IMR-90 (cell line): ENCODE measurements at regions not wholly inside any gene's neighbourhood (a gene's known extent, or its start where the extent isn't known, plus 50 kb on each side); places are given as distances from the start of the nearest gene placed in this dataset.

Experiments
- ATAC-seq: fragments of 200-7000 bp; cut with Tn5 transposase; 2 replicates; pipeline ENCODE4 v1.9.1; 2020; ENCODE audit warnings: low read depth, mild to moderate bottlenecking, moderate library complexity
- BruUV-seq: library from RNA; stranded (reverse); fragments of 400-500 nt; replicated peaks from 2 replicates; lab custom pipeline; 2021; lab: Mats Ljungman, UMichigan
- CTCF ChIA-PET: fragments of 300-600 bp; formaldehyde crosslinking; extraction: SDS; loops from one replicate; lab custom pipeline; 2021; ENCODE audit warnings: antibody characterized with exemption; lab: Yijun Ruan, JAX
- POLR2A ChIA-PET: fragments of 300-600 bp; sonication (Branson Sonifier 250); formaldehyde crosslinking; loops from one replicate; lab custom pipeline; 2022; ENCODE audit warnings: antibody characterized with exemption; ENCODE audit not compliant: unreplicated experiment; lab: Charles Lee
- DNase-seq: peaks from one replicate; pipeline ENCODE4 v3.0.0; 2013
- H2AFZ ChIP-seq: replicated peaks from 2 replicates; pipeline ENCODE3; 2013; ENCODE audit warnings: low read length, mild to moderate bottlenecking; ENCODE audit not compliant: poor library complexity
- H2AK5ac ChIP-seq: 2 replicates; pipeline ENCODE4 v1.6.1; 2013; ENCODE audit warnings: low read depth, low read length, inconsistent platforms
- H2AK9ac ChIP-seq: replicated peaks from 2 replicates; pipeline ENCODE3; 2013; ENCODE audit warnings: mild to moderate bottlenecking, low read depth, low read length, moderate library complexity; ENCODE audit not compliant: poor library complexity
- H2BK120ac ChIP-seq: 2 replicates; pipeline ENCODE4 v1.6.1; 2013; ENCODE audit warnings: low read depth, low read length, inconsistent platforms
- H2BK15ac ChIP-seq: 3 replicates; pipeline ENCODE4 v1.6.1; 2013; ENCODE audit warnings: low read depth, low read length, inconsistent platforms
- H2BK20ac ChIP-seq: 2 replicates; pipeline ENCODE4 v1.6.1; 2013; ENCODE audit warnings: low read depth, mild to moderate bottlenecking, inconsistent platforms, low read length, moderate library complexity
- H2BK5ac ChIP-seq: 2 replicates; pipeline ENCODE4 v1.6.1; 2013; ENCODE audit warnings: mild to moderate bottlenecking, low read depth, low read length, inconsistent platforms; ENCODE audit not compliant: poor library complexity, severe bottlenecking
- H3K14ac ChIP-seq: replicated peaks from 2 replicates; pipeline ENCODE4 v1.6.1; 2013; ENCODE audit warnings: low read depth, low read length, inconsistent platforms
- H3K18ac ChIP-seq: 2 replicates; pipeline ENCODE4 v1.6.1; 2013; ENCODE audit warnings: low read depth, low read length, control low read depth
- H3K23ac ChIP-seq: 2 replicates; pipeline ENCODE4 v1.6.1; 2013; ENCODE audit warnings: low read depth, low read length, inconsistent platforms
- H3K27ac ChIP-seq: 2 replicates; pipeline ENCODE4 v1.5.1; 2013; ENCODE audit warnings: mild to moderate bottlenecking, control low read depth, low read length; ENCODE audit not compliant: insufficient read depth
- H3K27me3 ChIP-seq: 2 replicates; pipeline ENCODE4 v1.6.1; 2013; ENCODE audit warnings: low read length; ENCODE audit not compliant: control insufficient read depth, insufficient read depth
- H3K36me3 ChIP-seq: 2 replicates; pipeline ENCODE4 v1.6.1; 2013; ENCODE audit warnings: low read length, mixed read lengths; ENCODE audit not compliant: control insufficient read depth, insufficient read depth
- H3K4ac ChIP-seq: 2 replicates; pipeline ENCODE4 v1.6.1; 2013; ENCODE audit warnings: low read depth, low read length, inconsistent platforms
- H3K4me1 ChIP-seq: 2 replicates; pipeline ENCODE4 v1.6.1; 2013; ENCODE audit warnings: low read length, mixed read lengths; ENCODE audit not compliant: control insufficient read depth, insufficient read depth
- H3K4me2 ChIP-seq: 2 replicates; pipeline ENCODE4 v1.6.1; 2013; ENCODE audit warnings: low read depth, mild to moderate bottlenecking, control low read depth, low read length, moderate library complexity
- H3K4me3 ChIP-seq: 2 replicates; pipeline ENCODE4 v1.5.1; 2013; ENCODE audit warnings: low read depth, mild to moderate bottlenecking, control low read depth, low read length, moderate library complexity; ENCODE audit not compliant: insufficient read depth
- H3K56ac ChIP-seq: 2 replicates; pipeline ENCODE4 v1.6.1; 2013; ENCODE audit warnings: low read length, inconsistent platforms; ENCODE audit not compliant: insufficient read depth; ENCODE audit errors: extremely low read depth
- H3K79me1 ChIP-seq, 2 experiments: 2 replicates each; pipeline ENCODE4 v1.6.1; 2013; ENCODE audit warnings: low read length in 2 of 2, inconsistent platforms in 1 of 2, low read depth in 1 of 2
- H3K9ac ChIP-seq: 2 replicates; pipeline ENCODE4 v1.6.1; 2013; ENCODE audit warnings: low read depth, low read length, control low read depth
- H3K9me1 ChIP-seq: 2 replicates; pipeline ENCODE4 v1.6.1; 2013; ENCODE audit warnings: low read length, inconsistent platforms; ENCODE audit not compliant: insufficient read depth
- H3K9me3 ChIP-seq: 2 replicates; pipeline ENCODE4 v1.6.1; 2013; ENCODE audit warnings: low read length; ENCODE audit not compliant: control insufficient read depth, insufficient read depth
- H4K20me1 ChIP-seq: 2 replicates; pipeline ENCODE4 v1.6.1; 2013; ENCODE audit warnings: low read length, inconsistent platforms; ENCODE audit not compliant: insufficient read depth
- H4K5ac ChIP-seq: 2 replicates; pipeline ENCODE4 v1.6.1; 2013; ENCODE audit warnings: mild to moderate bottlenecking, low read depth, low read length, control low read depth
- H4K8ac ChIP-seq, 2 experiments: 2 replicates each; pipeline ENCODE4 v1.6.1; 2013; ENCODE audit warnings: low read depth in 2 of 2, low read length in 2 of 2, control low read depth in 1 of 2, inconsistent platforms in 1 of 2
- H4K91ac ChIP-seq: 2 replicates; pipeline ENCODE4 v1.6.1; 2013; ENCODE audit warnings: low read depth, low read length, inconsistent platforms; ENCODE audit not compliant: insufficient read depth
- BHLHE40 ChIP-seq: fragments of 150-350 bp; IDR thresholded peaks from 2 replicates; pipeline ENCODE4 v1.6.1; 2016; ENCODE audit warnings: mild to moderate bottlenecking, low read depth, low read length
- CEBPB ChIP-seq: IDR thresholded peaks from 2 replicates; pipeline ENCODE4 v1.6.1; 2012; ENCODE audit warnings: low read depth, low read length, improper control_type of control experiment
- ELK1 ChIP-seq: fragments of 150-350 bp; IDR thresholded peaks from 2 replicates; pipeline ENCODE4 v1.6.1; 2016; ENCODE audit warnings: low read depth, mild to moderate bottlenecking, low read length, moderate library complexity, borderline replicate concordance
- MAZ ChIP-seq: IDR thresholded peaks from 2 replicates; pipeline ENCODE4 v1.6.1; 2012; ENCODE audit warnings: low read depth, mild to moderate bottlenecking, low read length, improper control_type of control experiment, moderate library complexity, borderline replicate concordance
- MXI1 ChIP-seq: IDR thresholded peaks from 2 replicates; pipeline ENCODE4 v1.6.1; 2012; ENCODE audit warnings: low read depth, mild to moderate bottlenecking, low read length, moderate library complexity, borderline replicate concordance
- NFE2L2 ChIP-seq: fragments of 150-350 bp; IDR thresholded peaks from 2 replicates; pipeline ENCODE4 v1.6.1; 2016; ENCODE audit warnings: low read depth, mild to moderate bottlenecking, low read length
- RAD21 ChIP-seq: IDR thresholded peaks from 2 replicates; pipeline ENCODE4 v1.6.1; 2012; ENCODE audit warnings: low read length, improper control_type of control experiment
- dilution Hi-C: fragments of 300-500 bp; cut with HindIII; formaldehyde crosslinking; loops from one replicate; pipeline ENCODE4 v1.14.3; 2018; ENCODE audit warnings: low sequenced_read_pairs; ENCODE audit not compliant: unreplicated experiment
- in situ Hi-C: fragments of 300-500 bp; cut with MboI; formaldehyde crosslinking; loops from 3 replicates; pipeline ENCODE4 v1.14.3; 2019; ENCODE audit warnings: low sequenced_read_pairs, inconsistent platforms, mixed read lengths
- intact Hi-C: fragments of 100-400 bp; cut with micrococcal nuclease; formaldehyde crosslinking; loops from 2 replicates; pipeline ENCODE4 v1.10.0; 2022

GRCh38 chr5:99865159-99865558, 670.0 kb upstream of the FAM174A start:
- no peak overlapping the region for H2BK120ac ChIP-seq
- POLR2A ChIA-PET: no interaction called here
- no peaks in the 10 kb centered on the region for H3K36me3 ChIP-seq
- no peak overlapping the region for H3K9ac ChIP-seq
- H2BK5ac ChIP-seq: no peak overlapping the region
- no peak overlapping the region for H3K14ac ChIP-seq
- dilution Hi-C loops (no loop called here), in situ Hi-C loops (no loop called here), intact Hi-C loops (no loop called here)
- H4K8ac ChIP-seq: no peak overlapping the region
- H3K56ac ChIP-seq: no peak overlapping the region
- no peak for DNase-seq
- no peak overlapping the region for H2BK20ac ChIP-seq
- no peak overlapping the region for H3K27ac ChIP-seq
- no peaks in the 10 kb centered on the region for H3K4me1 ChIP-seq
- H3K23ac ChIP-seq: no peak overlapping the region
- no peak overlapping the region for H3K4ac ChIP-seq
- no peak overlapping the region for H2AFZ ChIP-seq
- H3K9me3 ChIP-seq: no peaks in the 10 kb centered on the region; the same call in 1 of the 2 replicates
- H4K5ac ChIP-seq: no peak overlapping the region
- no peak overlapping the region for H2BK15ac ChIP-seq
- TF ChIP-seq MAZ: no peak
- no peak for TF ChIP-seq ELK1
- TF ChIP-seq BHLHE40: no peak
- TF ChIP-seq CEBPB: no peak
- no peak for TF ChIP-seq MXI1
- no peak for TF ChIP-seq NFE2L2
- no peak for TF ChIP-seq RAD21
- no peak overlapping the region for H4K91ac ChIP-seq
- CTCF ChIA-PET: no interaction called here
- no peak overlapping the region for H3K18ac ChIP-seq
- no peak overlapping the region for H3K4me3 ChIP-seq
- BruUV-seq: no TSS peak
- H3K4me2 ChIP-seq: no peak overlapping the region
- no peak overlapping the region for H2AK5ac ChIP-seq
- no peaks in the 10 kb centered on the region for H3K79me1 ChIP-seq
- no peaks in the 10 kb centered on the region for H3K27me3 ChIP-seq
- no peak overlapping the region for H2AK9ac ChIP-seq
- H3K9me1 ChIP-seq: no peaks in the 10 kb centered on the region
- H4K20me1 ChIP-seq: no peaks in the 10 kb centered on the region
- ATAC-seq: no peak
